ENCODE measurements at regions not wholly inside any gene's neighbourhood (a gene's known extent, or its start where the extent isn't known, plus 50 kb on each side); places are given as distances from the start of the nearest gene placed in this dataset.

- Mint-ChIP-seq H3K9me3 (ENCODE audit: unreplicated experiment) (peaks cover 6% of the 10 kb centered on the region), H3K36me3 (ENCODE audit: insufficient read depth, unreplicated experiment) (no peaks in the 10 kb centered on the region), H3K4me1 (ENCODE audit: low read depth, unreplicated experiment) (no peaks in the 10 kb centered on the region), H3K27me3 (ENCODE audit: insufficient read depth, unreplicated experiment) (no peaks in the 10 kb centered on the region), H3K27ac (ENCODE audit: unreplicated experiment) (no peak overlapping the region), H3K4me3 (ENCODE audit: unreplicated experiment) (no peak overlapping the region)
- TF ChIP-seq CTCF (IDR thresholded peaks at IDR 0.05; ENCODE audit: insufficient read depth in 1 of 2, low read depth in 1 of 2, low read length in 1 of 2, severe bottlenecking in 1 of 2, unreplicated experiment in 1 of 2) = no peak
- Histone ChIP-seq H3K36me3 (ENCODE audit: control insufficient read depth, insufficient read depth, low read length) (no peaks in the 10 kb centered on the region), H3K9me3 (no peaks in the 10 kb centered on the region), H3K4me3 (ENCODE audit: low read depth, low read length) (no peak overlapping the region), H3K4me1 (no peaks in the 10 kb centered on the region), H3K27me3 (replicated peaks; ENCODE audit: control insufficient read depth, insufficient read depth, low read length) (no peaks in the 10 kb centered on the region)
- ChIA-PET CTCF (no interaction called here), POLR2A (no interaction called here)
- no TSS peak for BruUV-seq (replicated peaks)
- no peak for DNase-seq
- intact Hi-C loops (cut with micrococcal nuclease; ENCODE audit: unreplicated experiment) = no loop called here
These were observed 87.3 kb upstream of the GNAQ start for GRCh38 chr9:78118742-78119473.

- CTCF ChIA-PET = no interaction called here
- no peaks in the 10 kb centered on the region for H3K27me3 ChIP-seq (replicated peaks; ENCODE audit: control insufficient read depth, insufficient read depth, low read length)
- H3K9me3 Mint-ChIP-seq (ENCODE audit: unreplicated experiment) = no peaks in the 10 kb centered on the region
- peak in 1 of 2 experiments; percentile 4 for DNase-seq
- H3K27ac Mint-ChIP-seq (ENCODE audit: unreplicated experiment) = no peak overlapping the region
- BruUV-seq (replicated peaks) = no TSS peak
- no peak for TF ChIP-seq CTCF (IDR thresholded peaks at IDR 0.05; ENCODE audit: insufficient read depth in 1 of 2, low read depth in 1 of 2, low read length in 1 of 2, severe bottlenecking in 1 of 2, unreplicated experiment in 1 of 2)
- H3K36me3 Mint-ChIP-seq (ENCODE audit: insufficient read depth, unreplicated experiment) = no peaks in the 10 kb centered on the region
- POLR2A ChIA-PET = no interaction called here
- H3K36me3 ChIP-seq (ENCODE audit: control insufficient read depth, insufficient read depth, low read length) = no peaks in the 10 kb centered on the region
- no peaks in the 10 kb centered on the region for H3K9me3 ChIP-seq
- no peaks in the 10 kb centered on the region for H3K27me3 Mint-ChIP-seq (ENCODE audit: insufficient read depth, unreplicated experiment)
- H3K4me3 Mint-ChIP-seq (ENCODE audit: unreplicated experiment) = no peak overlapping the region
- intact Hi-C loops (cut with micrococcal nuclease; ENCODE audit: unreplicated experiment) = no loop called here
- no peaks in the 10 kb centered on the region for H3K4me1 Mint-ChIP-seq (ENCODE audit: low read depth, unreplicated experiment)
- H3K4me3 ChIP-seq (ENCODE audit: low read depth, low read length) = no peak overlapping the region
- no peaks in the 10 kb centered on the region for H3K4me1 ChIP-seq
These were observed 83.5 kb upstream of the GNAQ start for GRCh38 chr9:78115073-78115472.

- Mint-ChIP-seq H3K27ac (ENCODE audit: unreplicated experiment) (no peak overlapping the region), H3K9me3 (ENCODE audit: unreplicated experiment) (no peaks in the 10 kb centered on the region), H3K27me3 (ENCODE audit: insufficient read depth, unreplicated experiment) (no peaks in the 10 kb centered on the region), H3K4me3 (ENCODE audit: unreplicated experiment) (no peak overlapping the region), H3K36me3 (ENCODE audit: insufficient read depth, unreplicated experiment) (no peaks in the 10 kb centered on the region), H3K4me1 (ENCODE audit: low read depth, unreplicated experiment) (no peaks in the 10 kb centered on the region)
- Histone ChIP-seq H3K27me3 (replicated peaks; ENCODE audit: control insufficient read depth, insufficient read depth, low read length) (no peaks in the 10 kb centered on the region), H3K9me3 (no peaks in the 10 kb centered on the region), H3K36me3 (ENCODE audit: control insufficient read depth, insufficient read depth, low read length) (no peaks in the 10 kb centered on the region), H3K4me3 (ENCODE audit: low read depth, low read length) (no peak overlapping the region), H3K4me1 (no peaks in the 10 kb centered on the region)
- no TSS peak for BruUV-seq (replicated peaks)
- TF ChIP-seq CTCF (IDR thresholded peaks at IDR 0.05; ENCODE audit: insufficient read depth in 1 of 2, low read depth in 1 of 2, low read length in 1 of 2, severe bottlenecking in 1 of 2, unreplicated experiment in 1 of 2) = no peak
- ChIA-PET POLR2A (no interaction called here), CTCF (no interaction called here)
- intact Hi-C loops (cut with micrococcal nuclease; ENCODE audit: unreplicated experiment) = no loop called here
- DNase-seq = no peak
These were observed 83.0 kb upstream of the GNAQ start for GRCh38 chr9:78114581-78114980.
